ENCODE measurements at regions not wholly inside any gene's neighbourhood (a gene's known extent, or its start where the extent isn't known, plus 50 kb on each side); places are given as distances from the start of the nearest gene placed in this dataset.

GRCh38 chr3:56861511-56861910 is 59.8 kb upstream of the ARHGEF3 start:
- Histone ChIP-seq H3K9me3 (no peaks in the 10 kb centered on the region), H3K4me1 (peaks cover 0 to 30% (median 0%) of the 10 kb centered on the region in 9 donors), H3K36me3 (no peaks in the 10 kb centered on the region), H3K27ac (no peak overlapping the region), H3K4me3 (no peak overlapping the region), H3K27me3 (no peaks in the 10 kb centered on the region)
- no peak for DNase-seq
- WGBS, 2 donors = 80 to 93% methylated on average over 3 of the region's 3 CpGs
- intact Hi-C loops (cut with DNase I) = no loop called here
- TF ChIP-seq CTCF (IDR thresholded peaks at IDR 0.05) = no peak
- ATAC-seq = no peak

- H3K27ac ChIP-seq = no peak overlapping the region
- H3K36me3 ChIP-seq = no peaks in the 10 kb centered on the region
- WGBS, 2 donors = 77 to 85% methylated on average over 3 of the region's 3 CpGs
- H3K4me3 ChIP-seq = no peak overlapping the region
- DNase-seq = no peak
- peaks cover 0 to 35% (median 0%) of the 10 kb centered on the region in 9 donors for H3K4me1 ChIP-seq
- H3K9me3 ChIP-seq = no peaks in the 10 kb centered on the region
- intact Hi-C loops (cut with DNase I) = no loop called here
- no peak for ATAC-seq
- no peaks in the 10 kb centered on the region for H3K27me3 ChIP-seq
- TF ChIP-seq CTCF (IDR thresholded peaks at IDR 0.05) = no peak
These were observed 59.2 kb upstream of the ARHGEF3 start for GRCh38 chr3:56860939-56861338.

GRCh38 chr3:56860351-56860750 is 58.6 kb upstream of the ARHGEF3 start:
- Histone ChIP-seq H3K4me3 (no peak overlapping the region), H3K4me1 (peaks cover 0 to 41% (median 0%) of the 10 kb centered on the region in 9 donors), H3K27me3 (no peaks in the 10 kb centered on the region), H3K27ac (no peak overlapping the region), H3K36me3 (no peaks in the 10 kb centered on the region), H3K9me3 (no peaks in the 10 kb centered on the region)
- intact Hi-C loops (cut with DNase I) = no loop called here
- ATAC-seq (no peak), DNase-seq (no peak)
- TF ChIP-seq CTCF (IDR thresholded peaks at IDR 0.05) = no peak

GRCh38 chr3:56858331-56858730 is 56.6 kb upstream of the ARHGEF3 start:
- H3K4me1 ChIP-seq = peaks cover 0 to 41% (median 0%) of the 10 kb centered on the region in 9 donors
- no peaks in the 10 kb centered on the region for H3K9me3 ChIP-seq
- H3K4me3 ChIP-seq = no peak overlapping the region
- no peak for ATAC-seq
- no peak for TF ChIP-seq CTCF (IDR thresholded peaks at IDR 0.05)
- 72% methylated on average over 1 of the region's 1 CpG for WGBS, 2 donors
- intact Hi-C loops (cut with DNase I) = loop anchor here in 5 of 10 donors (5.0 to 10.0 kb wide), 3 partner anchors 59 to 129 kb away; no protein-coding TSS in a partner anchor
- H3K36me3 ChIP-seq = no peaks in the 10 kb centered on the region
- no peak overlapping the region for H3K27ac ChIP-seq
- DNase-seq = no peak
- H3K27me3 ChIP-seq = no peaks in the 10 kb centered on the region
